Prostate gland (tissue), 2 donors: ENCODE measurements at regions not wholly inside any gene's neighbourhood (a gene's known extent, or its start where the extent isn't known, plus 50 kb on each side); places are given as distances from the start of the nearest gene placed in this dataset.

ENCODE experiments used
- POLR2AphosphoS5 ChIP-seq: sonication (generic); formaldehyde crosslinking; IDR thresholded peaks from one replicate; pipeline ENCODE4 v1.6.1; 2017; ENCODE audit warnings: antibody characterized with exemption
- TF ChIP-seq, protein P1 (sequence below), 4 experiments: fragments of 200-600 bp in 2 of 4; fragments of 450-650 bp in 2 of 4; sonication (generic) in 2 of 4; IDR thresholded peaks; 1 replicate in 3 of 4; 2 replicates in 1 of 4; pipeline ENCODE4 v1.5.1; 2016 to 2019; ENCODE audit warnings: antibody characterized with exemption in 4 of 4, mild to moderate bottlenecking in 2 of 4, moderate library complexity in 2 of 4

DNA sequence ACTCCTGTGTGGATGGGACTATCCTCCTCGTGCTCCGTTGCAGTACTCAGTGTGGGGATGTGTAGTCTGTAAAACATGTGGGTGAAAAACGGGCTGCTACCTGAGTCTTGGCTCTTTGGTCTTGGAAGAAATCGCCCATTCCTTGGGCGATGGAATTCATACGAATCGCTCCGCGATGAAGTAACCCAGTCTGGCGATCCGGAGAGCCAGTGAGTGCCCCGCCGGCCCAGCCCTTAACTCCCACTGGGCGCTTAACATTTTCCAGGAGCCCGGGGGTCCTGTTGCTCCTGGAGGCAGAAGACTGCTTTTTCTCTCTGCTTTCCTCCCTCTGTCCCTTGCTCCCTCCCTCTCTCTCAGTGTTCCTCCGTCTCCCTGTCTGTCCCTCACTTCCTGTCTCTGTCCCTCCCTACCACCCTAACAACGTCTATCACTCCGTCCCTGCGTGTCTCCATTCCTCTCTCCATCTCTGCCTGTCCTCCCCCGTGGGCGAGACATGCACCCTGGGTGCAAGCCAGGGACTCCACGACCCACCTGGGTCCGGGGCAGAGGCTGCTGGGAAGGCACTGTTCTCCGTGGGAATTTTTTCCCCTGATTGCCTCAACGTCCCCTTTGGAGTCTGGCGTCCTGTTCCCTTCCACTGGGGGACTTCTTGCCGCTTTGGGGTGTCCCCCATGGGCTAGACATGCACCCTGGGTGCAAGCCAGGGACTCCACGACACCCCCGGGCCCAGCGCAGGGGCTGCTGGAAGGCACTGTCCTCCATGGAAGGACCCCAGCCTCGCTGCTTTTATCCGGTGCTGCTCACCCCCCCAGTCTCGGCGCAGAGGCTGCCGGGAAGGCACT lies 188.6 kb downstream of the ALG10 start:
- TF ChIP-seq POLR2AphosphoS5 = no peak
- TF ChIP-seq, protein P1, sequence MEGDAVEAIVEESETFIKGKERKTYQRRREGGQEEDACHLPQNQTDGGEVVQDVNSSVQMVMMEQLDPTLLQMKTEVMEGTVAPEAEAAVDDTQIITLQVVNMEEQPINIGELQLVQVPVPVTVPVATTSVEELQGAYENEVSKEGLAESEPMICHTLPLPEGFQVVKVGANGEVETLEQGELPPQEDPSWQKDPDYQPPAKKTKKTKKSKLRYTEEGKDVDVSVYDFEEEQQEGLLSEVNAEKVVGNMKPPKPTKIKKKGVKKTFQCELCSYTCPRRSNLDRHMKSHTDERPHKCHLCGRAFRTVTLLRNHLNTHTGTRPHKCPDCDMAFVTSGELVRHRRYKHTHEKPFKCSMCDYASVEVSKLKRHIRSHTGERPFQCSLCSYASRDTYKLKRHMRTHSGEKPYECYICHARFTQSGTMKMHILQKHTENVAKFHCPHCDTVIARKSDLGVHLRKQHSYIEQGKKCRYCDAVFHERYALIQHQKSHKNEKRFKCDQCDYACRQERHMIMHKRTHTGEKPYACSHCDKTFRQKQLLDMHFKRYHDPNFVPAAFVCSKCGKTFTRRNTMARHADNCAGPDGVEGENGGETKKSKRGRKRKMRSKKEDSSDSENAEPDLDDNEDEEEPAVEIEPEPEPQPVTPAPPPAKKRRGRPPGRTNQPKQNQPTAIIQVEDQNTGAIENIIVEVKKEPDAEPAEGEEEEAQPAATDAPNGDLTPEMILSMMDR (IDR thresholded peaks at IDR 0.05) = no peak
